GM13976 (cell line): ENCODE measurements at regions not wholly inside any gene's neighbourhood (a gene's known extent, or its start where the extent isn't known, plus 50 kb on each side); places are given as distances from the start of the nearest gene placed in this dataset.

Experiments
- DNase-seq: peaks from one replicate; pipeline ENCODE4 v3.0.0; 2012; ENCODE audit warnings: low spot score
- CTCF ChIP-seq: IDR thresholded peaks from 2 replicates; pipeline ENCODE4 v1.5.1; 2012; ENCODE audit warnings: borderline replicate concordance, mild to moderate bottlenecking; ENCODE audit not compliant: insufficient read depth; ENCODE audit errors: extremely low read depth, missing control alignments, control extremely low read depth
- in situ Hi-C: fragments of 300-500 bp; cut with MboI; formaldehyde crosslinking; loops from one replicate; pipeline ENCODE4 v1.12.0; 2022; ENCODE audit warnings: low sequenced_read_pairs, mixed read lengths, inconsistent platforms; ENCODE audit not compliant: unreplicated experiment

GRCh38 chr1:22239378-22239777, 96.5 kb upstream of the WNT4 start:
- no peak for TF ChIP-seq CTCF
- no peak for DNase-seq

DNA sequence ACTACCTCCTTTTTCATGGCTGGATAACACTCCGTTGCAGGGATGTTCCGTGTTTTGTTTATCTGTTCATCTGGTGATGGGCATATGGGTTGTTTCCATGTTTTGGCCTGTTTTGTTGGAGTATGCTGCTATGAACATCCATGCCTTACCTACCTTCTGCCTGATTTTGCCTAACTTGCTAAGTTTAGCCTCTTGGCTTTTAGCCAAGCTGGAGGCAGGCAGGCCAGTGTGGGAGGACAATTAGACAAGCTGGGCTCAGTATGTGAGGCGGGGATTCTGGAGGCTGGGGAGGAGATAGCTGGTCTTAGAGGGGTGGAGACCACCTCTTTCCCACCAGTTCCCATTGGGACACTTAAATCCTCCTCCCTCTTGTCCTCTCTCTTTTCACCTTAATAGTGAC, 98.4 kb upstream of the WNT4 start:
- DNase-seq, result no peak
- in situ Hi-C loops, result no loop called here
- TF ChIP-seq CTCF, result no peak

More at GRCh38 chr1:22239378-22239777, 96.5 kb upstream of the WNT4 start:
- in situ Hi-C loops, result no loop called here

- DNase-seq, result no peak
- TF ChIP-seq CTCF, result no peak
Observed at GRCh38 chr1:22241811-22242210, 98.9 kb upstream of the WNT4 start.

DNA sequence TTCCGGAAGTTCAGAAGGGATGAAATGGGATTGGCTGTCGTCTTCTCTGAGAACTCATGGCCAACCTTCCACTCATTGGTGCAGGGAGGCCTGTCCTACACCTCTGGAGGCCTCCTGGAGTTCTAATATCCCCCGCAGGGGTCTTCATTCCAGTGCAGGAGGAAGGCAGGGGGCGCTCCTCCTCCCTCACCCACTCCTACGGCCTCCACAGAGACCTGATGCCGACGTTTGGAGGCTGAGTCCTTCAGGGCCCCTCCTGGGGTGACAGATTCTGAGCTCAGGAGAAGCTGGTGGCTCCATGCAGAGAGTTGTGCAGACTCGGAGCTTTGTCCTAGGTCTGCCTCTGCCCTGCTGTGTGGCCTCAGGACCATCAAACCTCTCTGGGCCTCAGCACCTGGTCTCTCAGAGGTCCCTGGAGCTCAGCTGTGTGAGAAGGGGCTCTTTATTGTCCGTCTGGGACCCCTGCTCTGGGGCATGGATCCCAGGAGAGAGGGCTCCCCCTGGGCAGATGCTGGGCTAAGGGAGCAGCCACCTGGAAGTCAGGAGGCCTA, 102.3 kb upstream of the WNT4 start:
- in situ Hi-C loops, result no loop called here

More at GRCh38 chr1:22241811-22242210, 98.9 kb upstream of the WNT4 start:
- in situ Hi-C loops, result no loop called here

GRCh38 chr1:22245726-22246125, 102.8 kb upstream of the WNT4 start:
- DNase-seq, result no peak
- TF ChIP-seq CTCF, result no peak
- in situ Hi-C loops, result no loop called here

More for the DNA sequence above, 102.3 kb upstream of the WNT4 start:
- TF ChIP-seq CTCF, result no peak
- DNase-seq, result no peak

- TF ChIP-seq CTCF, result no peak
- DNase-seq, result no peak
- in situ Hi-C loops, result no loop called here
Observed at GRCh38 chr1:22246755-22247480, 104.0 kb upstream of the WNT4 start.
